GM21737 (cell line): ENCODE measurements at regions not wholly inside any gene's neighbourhood (a gene's known extent, or its start where the extent isn't known, plus 50 kb on each side); places are given as distances from the start of the nearest gene placed in this dataset.
A peak's percentile ranks its signal among the peaks of the same experiment; 100 is the strongest.

ENCODE experiments used
- ATAC-seq: cut with Tn5 transposase; IDR thresholded peaks from one replicate; pipeline ENCODE4 v1.9.1; 2021; ENCODE audit warnings: mild to moderate bottlenecking, moderate library complexity; ENCODE audit not compliant: unreplicated experiment

GRCh38 chr7:17120756-17121155 lies 177.7 kb upstream of the AHR start:
- ATAC-seq, result no peak

GRCh38 chr7:17121671-17122070 lies 176.8 kb upstream of the AHR start:
- no peak for ATAC-seq

DNA sequence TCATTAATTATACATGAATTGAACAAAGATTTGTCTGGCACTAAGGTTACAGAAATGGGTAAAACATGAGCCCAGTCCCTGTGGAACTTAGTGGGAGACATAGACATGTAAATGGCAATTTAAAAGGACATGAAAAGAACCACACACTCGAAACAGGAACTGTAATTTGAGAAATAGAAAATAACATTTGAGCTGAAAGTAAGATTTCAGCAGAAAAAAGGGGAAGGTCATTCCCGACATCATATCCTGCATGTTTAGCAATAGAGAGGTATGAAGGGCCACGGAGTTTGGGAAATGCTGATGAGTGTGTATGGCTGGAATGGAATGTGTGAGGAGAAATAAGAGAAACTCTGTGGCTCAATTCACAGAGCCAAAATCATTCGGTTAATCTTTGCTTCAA lies 175.4 kb upstream of the AHR start:
- no peak for ATAC-seq

- ATAC-seq, result peak; percentile 67
These were observed 171.8 kb upstream of the AHR start for GRCh38 chr7:17126413-17127268.

GRCh38 chr7:17129218-17129617 lies 169.2 kb upstream of the AHR start:
- ATAC-seq, result no peak

GRCh38 chr7:17130281-17131059 lies 168.0 kb upstream of the AHR start:
- ATAC-seq, result no peak

GRCh38 chr7:17131060-17131345 lies 167.4 kb upstream of the AHR start:
- ATAC-seq, result no peak

GRCh38 chr7:17131983-17132655 lies 166.3 kb upstream of the AHR start:
- peak; percentile 59 for ATAC-seq

- ATAC-seq, result no peak
These were observed 165.7 kb upstream of the AHR start for GRCh38 chr7:17132726-17133125.

DNA sequence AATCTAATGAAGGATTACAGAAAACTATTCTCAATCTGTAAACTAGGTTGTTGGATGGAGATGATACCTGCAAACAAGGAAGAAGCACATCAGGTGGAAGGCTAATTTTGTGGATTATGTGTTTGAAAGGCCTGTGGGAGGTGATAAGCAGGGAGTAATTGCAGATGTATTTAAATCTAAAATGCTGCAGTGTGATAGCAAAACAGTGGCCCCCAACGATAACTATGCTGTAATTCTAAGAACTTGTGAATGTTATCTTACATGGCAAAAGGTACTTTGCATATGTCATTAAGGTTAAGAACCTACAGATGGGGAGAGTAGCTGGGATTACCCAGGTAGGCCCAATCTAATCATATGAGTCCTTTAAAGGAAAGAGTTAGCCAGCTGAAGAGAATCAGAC lies 164.5 kb upstream of the AHR start:
- no peak for ATAC-seq

DNA sequence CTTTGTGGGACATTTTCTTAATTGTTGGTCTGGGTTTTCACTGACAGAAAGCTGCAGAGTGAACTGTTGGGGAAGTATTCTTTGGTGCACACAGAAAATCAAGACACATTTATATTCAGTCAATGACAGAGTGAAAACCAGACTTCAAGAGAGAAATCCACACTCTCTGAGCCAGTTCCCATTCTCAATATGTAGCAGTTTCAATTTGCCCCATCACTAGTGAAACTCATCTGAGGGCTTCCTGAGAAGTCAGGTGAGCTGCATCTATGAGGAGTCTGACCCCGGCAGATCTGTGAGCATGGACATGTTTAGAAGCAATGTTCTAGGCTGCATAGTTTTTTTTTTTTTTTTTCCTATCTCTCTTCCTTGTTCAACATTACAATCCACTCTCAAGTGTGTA lies 163.7 kb upstream of the AHR start:
- peak; percentile 82 for ATAC-seq

DNA sequence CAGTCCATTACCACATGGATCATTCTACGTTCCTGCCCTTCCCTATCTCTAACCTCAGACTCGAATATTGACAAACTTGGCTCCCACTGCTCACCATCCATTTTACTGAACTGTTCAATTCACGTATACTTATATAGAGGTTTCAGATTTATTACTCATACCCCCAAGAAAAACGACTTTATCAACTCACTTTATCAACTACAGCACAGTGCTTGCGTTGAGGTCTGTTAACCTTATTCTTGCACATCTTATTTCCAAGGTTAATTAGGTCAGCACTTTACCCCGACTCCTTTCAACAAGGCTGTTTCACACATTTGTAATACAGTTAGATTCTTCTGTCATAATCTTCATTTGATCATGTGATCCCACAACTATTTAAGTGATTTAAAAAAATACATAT lies 162.3 kb upstream of the AHR start:
- ATAC-seq, result no peak

DNA sequence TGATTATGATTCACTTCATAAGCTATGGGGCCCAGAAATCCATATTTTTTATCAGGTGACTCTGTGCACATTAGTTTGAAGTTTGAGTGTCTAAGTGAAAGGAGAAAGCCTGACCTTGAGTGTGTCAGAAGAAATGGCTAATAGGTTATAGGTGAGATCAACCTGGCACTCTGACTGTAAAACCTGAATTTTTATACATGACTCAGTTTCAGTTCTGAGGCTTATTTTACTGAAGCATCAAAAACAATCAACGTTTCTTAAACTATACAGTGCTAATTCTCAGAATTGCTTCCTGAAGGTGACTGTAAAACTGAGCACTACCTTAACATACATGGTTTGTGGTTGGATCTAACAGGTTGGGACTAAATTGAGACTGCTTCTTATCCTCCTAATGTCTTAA lies 159.4 kb upstream of the AHR start:
- ATAC-seq, result no peak

DNA sequence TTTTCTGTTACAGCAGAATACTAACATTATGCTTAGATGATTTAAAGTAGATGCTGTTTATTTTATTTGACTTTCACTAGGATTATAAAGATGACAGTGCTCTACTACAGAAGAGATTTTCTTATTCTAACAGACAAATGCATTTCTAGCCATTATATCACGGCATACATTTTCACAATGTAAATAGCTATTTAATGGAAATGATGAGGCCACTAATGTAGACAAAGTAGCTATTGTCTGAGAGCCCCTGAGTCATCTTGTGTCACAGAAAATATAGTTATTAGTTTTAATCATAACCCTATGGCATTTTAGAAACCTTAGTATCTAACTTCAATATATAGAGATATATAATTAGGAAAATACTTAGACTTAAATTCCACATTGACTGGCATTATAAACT lies 158.0 kb upstream of the AHR start:
- ATAC-seq, result no peak

GRCh38 chr7:17142831-17143541 lies 155.5 kb upstream of the AHR start:
- no peak for ATAC-seq

DNA sequence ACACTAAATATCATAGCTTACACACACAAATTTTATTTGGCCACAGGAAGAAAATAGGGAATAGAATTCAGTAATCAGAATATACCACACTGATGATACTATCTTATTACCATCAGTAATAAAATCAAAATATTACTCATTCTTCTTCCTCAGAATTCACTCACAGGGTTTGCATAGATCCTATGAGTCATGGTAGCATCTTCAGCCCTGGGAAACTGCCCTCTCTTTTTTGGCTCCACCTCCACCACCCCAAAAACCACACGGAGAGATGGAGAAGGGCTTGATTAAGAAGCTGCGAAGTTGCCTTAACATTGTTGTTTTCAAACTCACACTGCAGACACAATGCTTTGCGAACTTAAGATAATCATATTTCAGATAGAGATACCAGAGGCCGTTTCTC lies 154.1 kb upstream of the AHR start:
- no peak for ATAC-seq

- ATAC-seq, result no peak
These were observed 151.8 kb upstream of the AHR start for GRCh38 chr7:17146621-17147020.

GRCh38 chr7:17147409-17147808 lies 151.0 kb upstream of the AHR start:
- no peak for ATAC-seq

DNA sequence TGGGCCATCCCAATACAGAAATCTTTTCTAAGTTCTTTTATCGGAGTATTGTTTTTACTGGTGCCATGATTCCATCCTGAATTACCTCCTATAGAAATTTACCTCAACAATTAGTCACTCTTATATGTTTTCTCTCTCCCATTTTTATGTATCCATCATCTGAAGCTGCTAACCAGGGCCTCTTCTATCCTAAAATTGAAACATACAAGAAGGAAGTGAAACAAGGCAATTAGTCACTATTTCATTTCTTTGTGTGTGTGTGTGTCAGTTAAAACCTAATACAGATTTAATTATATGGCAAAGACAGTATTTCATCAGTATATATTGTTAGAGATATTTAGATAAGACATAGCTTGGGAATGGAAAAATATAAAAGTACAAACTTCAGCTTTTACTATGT lies 148.4 kb upstream of the AHR start:
- no peak for ATAC-seq

- no peak for ATAC-seq
These were observed 145.7 kb upstream of the AHR start for GRCh38 chr7:17152721-17153120.

DNA sequence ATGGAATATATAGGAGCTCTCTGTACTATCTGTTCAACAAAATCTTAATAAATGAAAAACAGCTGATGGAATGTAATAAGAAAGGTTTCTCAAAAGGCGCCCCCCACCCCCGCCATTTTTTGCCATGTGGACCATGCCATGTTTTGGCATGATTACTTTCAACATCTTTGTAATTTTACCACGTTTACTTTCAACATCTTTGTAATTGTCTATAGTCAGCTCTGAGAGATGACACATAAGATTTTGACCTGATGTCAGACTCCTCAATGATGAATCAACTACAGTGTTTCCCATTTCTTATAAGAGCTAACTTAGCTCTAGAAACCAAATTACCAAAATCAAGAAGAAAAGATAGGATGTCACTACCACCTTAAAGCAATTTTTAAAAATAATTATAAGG lies 144.9 kb upstream of the AHR start:
- no peak for ATAC-seq
